ENCODE measurements at regions not wholly inside any gene's neighbourhood (a gene's known extent, or its start where the extent isn't known, plus 50 kb on each side); places are given as distances from the start of the nearest gene placed in this dataset.

DNA sequence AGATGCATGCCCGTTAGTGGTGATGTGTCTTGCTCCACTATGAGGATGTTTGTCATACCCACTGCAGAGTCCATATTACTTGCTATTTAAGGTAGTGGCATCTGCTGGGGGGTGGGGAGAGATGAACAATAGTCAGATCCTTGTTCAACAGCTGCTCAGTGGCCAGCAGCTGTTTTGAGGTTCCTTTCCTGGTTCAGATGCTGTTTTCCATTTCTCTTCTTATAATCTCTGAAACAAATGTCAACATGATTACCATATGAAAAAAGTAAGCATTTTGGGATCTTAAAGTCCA, 1567.9 kb upstream of the TENM3 start:
- 60% methylated on average over 1 of the region's 1 CpG; no CpG with 5 or more reads in 1 of the 2 experiments for WGBS, 2 experiments (ENCODE audit: insufficient coverage in 2 of 2)
- no peaks in the 10 kb centered on the region for H3K4me1 ChIP-seq (ENCODE audit: control insufficient read depth, insufficient read depth, low read length, poor library complexity, severe bottlenecking)
- no peaks in the 10 kb centered on the region for H3K36me3 ChIP-seq (ENCODE audit: control insufficient read depth, insufficient read depth, low read length)
- H3K4me3 ChIP-seq (ENCODE audit: extremely low read depth, insufficient read depth, low read length, poor library complexity, severe bottlenecking): no peak overlapping the region
- no peaks in the 10 kb centered on the region for H3K9me3 ChIP-seq (ENCODE audit: control insufficient read depth, low read length)
- H3K27ac ChIP-seq (ENCODE audit: low read depth, low read length, severe bottlenecking): no peak overlapping the region

DNA sequence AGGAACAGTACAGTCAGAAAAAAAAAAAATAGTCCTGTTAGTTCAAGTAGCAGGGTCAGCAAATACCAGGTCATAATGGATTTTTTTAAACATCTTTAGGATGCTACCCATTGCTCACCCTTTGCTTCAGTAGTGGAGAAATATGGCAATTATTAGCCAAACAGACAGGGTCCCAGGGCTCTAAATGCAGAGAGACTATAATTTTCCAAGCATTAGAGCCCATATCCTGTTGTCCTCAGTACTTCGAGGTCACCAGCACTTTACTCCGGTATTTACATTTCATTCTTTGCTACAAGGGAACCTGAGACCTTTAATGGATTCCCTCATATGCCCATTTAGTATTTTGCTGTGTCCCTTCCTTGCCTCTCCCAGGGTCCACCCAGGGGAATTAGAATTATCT, 1562.9 kb upstream of the TENM3 start:
- WGBS, 2 experiments (ENCODE audit: insufficient coverage in 2 of 2): 86 to 90% methylated on average over 1 to 2 of the region's 2 CpGs
- Histone ChIP-seq H3K4me3 (ENCODE audit: extremely low read depth, insufficient read depth, low read length, poor library complexity, severe bottlenecking) (no peak overlapping the region), H3K4me1 (ENCODE audit: control insufficient read depth, insufficient read depth, low read length, poor library complexity, severe bottlenecking) (no peaks in the 10 kb centered on the region), H3K27ac (ENCODE audit: low read depth, low read length, severe bottlenecking) (no peak overlapping the region), H3K9me3 (ENCODE audit: control insufficient read depth, low read length) (no peaks in the 10 kb centered on the region), H3K36me3 (ENCODE audit: control insufficient read depth, insufficient read depth, low read length) (no peaks in the 10 kb centered on the region)

DNA sequence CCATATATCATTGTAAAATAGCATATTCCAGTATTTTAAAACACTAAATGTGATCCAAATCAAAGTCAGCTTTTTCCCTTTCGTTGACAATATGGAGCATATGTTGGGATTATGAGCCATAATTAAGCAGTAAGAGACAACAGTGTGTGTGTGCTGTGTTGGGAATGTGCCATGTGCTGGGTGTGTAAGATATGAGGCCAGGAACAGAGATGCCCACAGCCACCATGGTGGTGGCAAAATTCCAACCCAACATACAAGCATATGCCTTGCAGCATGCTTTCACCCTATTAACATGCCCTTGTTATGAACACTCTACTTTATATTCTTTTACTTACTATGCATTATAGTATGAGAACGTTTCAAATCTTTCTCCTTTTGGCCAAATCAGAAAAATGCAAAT, 1560.4 kb upstream of the TENM3 start:
- no peaks in the 10 kb centered on the region for H3K9me3 ChIP-seq (ENCODE audit: control insufficient read depth, low read length)
- no peaks in the 10 kb centered on the region for H3K4me1 ChIP-seq (ENCODE audit: control insufficient read depth, insufficient read depth, low read length, poor library complexity, severe bottlenecking)
- no CpG with 5 or more reads among the region's 2 CpGs for WGBS, 2 experiments (ENCODE audit: insufficient coverage in 2 of 2)
- H3K27ac ChIP-seq (ENCODE audit: low read depth, low read length, severe bottlenecking): no peak overlapping the region
- H3K36me3 ChIP-seq (ENCODE audit: control insufficient read depth, insufficient read depth, low read length): no peaks in the 10 kb centered on the region
- no peak overlapping the region for H3K4me3 ChIP-seq (ENCODE audit: extremely low read depth, insufficient read depth, low read length, poor library complexity, severe bottlenecking)

DNA sequence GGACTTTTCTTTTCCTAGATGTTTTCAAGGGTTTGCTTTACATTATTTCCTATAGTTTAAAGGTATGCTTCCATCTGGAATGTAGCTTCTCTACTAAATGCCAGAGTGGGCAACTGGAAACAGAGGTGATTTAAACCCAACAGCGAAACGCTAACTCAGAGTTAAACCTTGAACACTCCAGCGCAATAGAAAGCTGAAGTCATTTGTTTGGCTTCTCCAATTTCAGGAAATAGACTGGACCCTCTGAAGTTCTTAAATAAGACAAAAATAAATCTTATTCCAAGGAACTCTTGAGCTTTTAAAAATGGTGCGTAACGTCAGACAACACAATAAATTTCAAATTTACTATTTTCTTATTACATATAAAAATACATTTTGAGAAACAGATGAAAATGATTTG, 1560.0 kb upstream of the TENM3 start:
- 60% methylated on average over 1 of the region's 5 CpGs; no CpG with 5 or more reads in 1 of the 2 experiments for WGBS, 2 experiments (ENCODE audit: insufficient coverage in 2 of 2)
- H3K36me3 ChIP-seq (ENCODE audit: control insufficient read depth, insufficient read depth, low read length): no peaks in the 10 kb centered on the region
- H3K4me3 ChIP-seq (ENCODE audit: extremely low read depth, insufficient read depth, low read length, poor library complexity, severe bottlenecking): no peak overlapping the region

DNA sequence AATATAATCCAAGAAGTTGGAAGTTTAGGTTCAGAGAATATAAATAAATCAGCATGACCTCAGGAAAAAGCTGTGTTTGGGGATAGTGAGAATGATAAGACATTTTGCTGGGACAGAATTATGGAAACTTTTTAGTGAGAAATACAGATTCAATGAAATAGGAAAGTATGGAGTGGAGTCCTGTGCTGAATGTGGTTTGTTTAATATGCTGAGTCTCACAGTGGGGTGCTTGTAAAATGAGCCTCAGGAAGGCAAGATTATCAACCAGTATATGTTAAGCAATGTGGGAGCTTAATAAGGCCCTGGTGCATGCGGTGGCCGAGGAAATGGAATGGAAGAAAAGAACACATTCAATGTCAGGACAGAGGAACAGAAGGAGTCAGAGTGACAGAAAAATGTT, 1554.7 kb upstream of the TENM3 start:
- Histone ChIP-seq H3K4me1 (ENCODE audit: control insufficient read depth, insufficient read depth, low read length, poor library complexity, severe bottlenecking) (no peaks in the 10 kb centered on the region), H3K9me3 (ENCODE audit: control insufficient read depth, low read length) (no peaks in the 10 kb centered on the region), H3K36me3 (ENCODE audit: control insufficient read depth, insufficient read depth, low read length) (no peaks in the 10 kb centered on the region), H3K4me3 (ENCODE audit: extremely low read depth, insufficient read depth, low read length, poor library complexity, severe bottlenecking) (no peak overlapping the region), H3K27ac (ENCODE audit: low read depth, low read length, severe bottlenecking) (no peak overlapping the region)
- 92% methylated on average over 2 of the region's 2 CpGs; no CpG with 5 or more reads in 1 of the 2 experiments for WGBS, 2 experiments (ENCODE audit: insufficient coverage in 2 of 2)

More for the DNA sequence above, 1560.0 kb upstream of the TENM3 start:
- Histone ChIP-seq H3K4me1 (ENCODE audit: control insufficient read depth, insufficient read depth, low read length, poor library complexity, severe bottlenecking) (no peaks in the 10 kb centered on the region), H3K27ac (ENCODE audit: low read depth, low read length, severe bottlenecking) (no peak overlapping the region), H3K9me3 (ENCODE audit: control insufficient read depth, low read length) (no peaks in the 10 kb centered on the region)

DNA sequence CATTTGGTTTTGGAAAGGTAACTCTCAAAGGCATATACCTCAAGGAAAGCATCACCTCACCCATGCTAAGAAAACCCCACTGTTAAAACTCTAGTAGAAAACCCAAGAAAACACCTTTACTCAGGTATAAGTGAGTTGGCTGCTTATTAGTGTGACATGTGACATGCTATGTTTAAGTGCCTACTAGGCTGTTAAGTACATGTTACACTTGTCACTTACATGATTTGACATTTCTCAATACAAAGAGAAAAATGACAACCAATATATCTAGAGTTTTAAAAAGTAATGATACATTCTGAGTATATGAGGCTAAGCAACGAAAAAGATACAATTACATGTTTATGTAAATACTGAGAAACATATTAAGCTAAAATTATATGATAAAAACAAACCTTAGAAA, 1548.3 kb upstream of the TENM3 start:
- Histone ChIP-seq H3K27ac (ENCODE audit: low read depth, low read length, severe bottlenecking) (no peak overlapping the region), H3K36me3 (ENCODE audit: control insufficient read depth, insufficient read depth, low read length) (no peaks in the 10 kb centered on the region), H3K4me3 (ENCODE audit: extremely low read depth, insufficient read depth, low read length, poor library complexity, severe bottlenecking) (no peak overlapping the region), H3K9me3 (ENCODE audit: control insufficient read depth, low read length) (no peaks in the 10 kb centered on the region), H3K4me1 (ENCODE audit: control insufficient read depth, insufficient read depth, low read length, poor library complexity, severe bottlenecking) (no peaks in the 10 kb centered on the region)
- WGBS, 2 experiments (ENCODE audit: insufficient coverage in 2 of 2): no CpG with 5 or more reads among the region's 1 CpG

DNA sequence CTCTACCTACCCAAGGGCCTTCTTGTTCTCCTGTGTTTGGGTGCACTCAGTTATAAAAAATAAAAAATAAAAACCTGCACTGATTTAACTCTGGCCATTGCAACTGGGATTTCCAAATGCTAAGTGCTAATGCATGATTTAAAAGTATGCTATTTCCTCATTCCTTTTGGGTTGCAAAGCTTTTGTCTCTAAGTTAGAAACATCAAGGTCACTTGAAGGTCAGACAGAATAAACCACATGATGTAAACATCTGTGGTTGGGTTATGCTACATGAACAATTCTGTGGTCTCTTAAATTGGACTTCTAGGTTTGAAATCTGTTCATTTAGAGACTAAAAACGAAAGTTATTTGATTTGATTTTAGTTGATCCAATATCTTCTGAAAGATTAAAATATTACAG, 1547.4 kb upstream of the TENM3 start:
- Histone ChIP-seq H3K4me3 (ENCODE audit: extremely low read depth, insufficient read depth, low read length, poor library complexity, severe bottlenecking) (no peak overlapping the region), H3K36me3 (ENCODE audit: control insufficient read depth, insufficient read depth, low read length) (no peaks in the 10 kb centered on the region), H3K27ac (ENCODE audit: low read depth, low read length, severe bottlenecking) (no peak overlapping the region), H3K4me1 (ENCODE audit: control insufficient read depth, insufficient read depth, low read length, poor library complexity, severe bottlenecking) (no peaks in the 10 kb centered on the region), H3K9me3 (ENCODE audit: control insufficient read depth, low read length) (no peaks in the 10 kb centered on the region)
- no CpG with 5 or more reads among the region's 1 CpG for WGBS, 2 experiments (ENCODE audit: insufficient coverage in 2 of 2)

DNA sequence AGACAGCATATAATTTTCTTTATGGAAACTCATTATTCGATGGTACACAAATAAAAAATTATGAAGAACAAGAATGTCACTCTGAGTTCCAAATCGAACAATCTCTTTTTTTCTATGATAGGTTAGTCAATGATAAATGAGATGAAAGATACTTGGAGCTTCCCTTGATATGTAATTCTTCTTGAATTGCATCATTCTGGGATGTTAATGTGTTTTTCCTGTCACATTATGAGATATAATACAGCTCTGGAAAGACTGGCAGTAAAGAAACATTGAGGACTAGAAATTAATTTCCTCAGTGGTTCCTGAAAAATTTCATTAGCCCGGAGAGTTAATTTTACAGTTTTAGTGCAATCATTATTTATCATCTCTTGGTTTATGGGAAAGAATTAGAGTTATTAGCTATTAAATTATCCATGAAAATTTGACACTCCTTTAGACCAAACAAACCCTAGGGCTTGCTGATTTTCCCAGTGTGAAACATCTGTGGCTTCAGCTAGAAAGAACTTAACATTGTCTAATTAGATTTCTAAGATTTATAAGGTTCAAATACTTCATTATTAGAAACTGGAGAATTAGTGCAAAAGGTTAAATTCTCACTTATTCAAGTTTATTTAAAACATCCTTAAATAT, 1546.6 kb upstream of the TENM3 start:
- Histone ChIP-seq H3K4me3 (ENCODE audit: extremely low read depth, insufficient read depth, low read length, poor library complexity, severe bottlenecking) (no peak overlapping the region), H3K4me1 (ENCODE audit: control insufficient read depth, insufficient read depth, low read length, poor library complexity, severe bottlenecking) (no peaks in the 10 kb centered on the region), H3K36me3 (ENCODE audit: control insufficient read depth, insufficient read depth, low read length) (no peaks in the 10 kb centered on the region), H3K27ac (ENCODE audit: low read depth, low read length, severe bottlenecking) (no peak overlapping the region), H3K9me3 (ENCODE audit: control insufficient read depth, low read length) (no peaks in the 10 kb centered on the region)
- WGBS, 2 experiments (ENCODE audit: insufficient coverage in 2 of 2): 100% methylated on average over 1 of the region's 3 CpGs; no CpG with 5 or more reads in 1 of the 2 experiments

DNA sequence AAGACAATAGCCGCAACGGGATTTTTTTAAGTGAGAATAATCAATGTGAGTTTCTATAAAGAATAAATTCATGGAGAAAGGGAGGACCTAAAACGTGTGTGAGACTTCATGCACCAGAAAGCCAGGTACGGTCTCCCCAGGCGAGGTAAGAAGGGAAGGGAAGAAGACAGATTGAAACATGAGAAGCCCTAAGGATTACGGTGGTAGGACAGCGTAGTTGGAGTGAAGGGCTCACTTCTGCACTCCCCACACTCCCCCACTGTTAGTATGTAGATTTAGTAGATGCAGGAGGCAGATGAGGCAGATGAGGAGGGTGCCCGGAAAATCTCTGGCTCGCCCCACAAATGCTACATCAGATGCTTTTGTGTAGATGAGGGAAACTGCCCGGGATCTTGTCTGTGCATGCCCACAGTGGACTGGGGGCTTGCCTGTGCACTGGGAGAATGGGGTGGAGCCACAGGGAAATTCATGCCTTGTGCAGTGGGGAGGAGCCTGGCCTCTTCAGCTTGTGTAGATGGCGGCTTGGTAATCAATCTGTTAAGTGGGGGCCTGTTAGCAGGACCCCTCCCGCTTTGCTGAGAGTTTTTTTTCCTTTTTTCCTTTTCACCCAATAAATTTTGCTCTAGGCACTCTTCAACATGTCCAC, 1544.5 kb upstream of the TENM3 start:
- Histone ChIP-seq H3K27ac (ENCODE audit: low read depth, low read length, severe bottlenecking) (no peak overlapping the region), H3K36me3 (ENCODE audit: control insufficient read depth, insufficient read depth, low read length) (no peaks in the 10 kb centered on the region), H3K9me3 (ENCODE audit: control insufficient read depth, low read length) (no peaks in the 10 kb centered on the region), H3K4me3 (ENCODE audit: extremely low read depth, insufficient read depth, low read length, poor library complexity, severe bottlenecking) (no peak overlapping the region), H3K4me1 (ENCODE audit: control insufficient read depth, insufficient read depth, low read length, poor library complexity, severe bottlenecking) (no peaks in the 10 kb centered on the region)
- WGBS, 2 experiments (ENCODE audit: insufficient coverage in 2 of 2): 93 to 96% methylated on average over 6 to 8 of the region's 12 CpGs

DNA sequence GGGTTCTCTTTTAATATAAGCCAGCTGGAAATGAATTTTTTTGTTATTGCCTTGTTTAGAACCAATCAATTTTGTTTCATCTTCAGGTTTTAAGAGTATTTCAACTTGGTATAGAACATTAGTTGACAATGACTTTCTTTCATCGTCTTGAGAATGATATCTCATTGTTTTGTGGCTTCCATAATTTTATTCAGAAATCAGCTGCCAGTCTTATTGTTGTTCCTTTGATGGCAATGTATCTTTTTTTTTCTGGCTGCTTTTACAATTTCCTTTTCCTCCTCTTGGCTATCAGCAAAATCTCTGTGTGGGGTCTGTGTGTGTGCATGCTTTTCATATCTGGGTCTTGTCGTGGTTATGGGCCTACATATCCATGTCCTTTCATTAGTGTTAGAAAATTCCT, 1536.4 kb upstream of the TENM3 start:
- no CpG with 5 or more reads among the region's 2 CpGs for WGBS, 2 experiments (ENCODE audit: insufficient coverage in 2 of 2)
- no peaks in the 10 kb centered on the region for H3K36me3 ChIP-seq (ENCODE audit: control insufficient read depth, insufficient read depth, low read length)
- H3K4me1 ChIP-seq (ENCODE audit: control insufficient read depth, insufficient read depth, low read length, poor library complexity, severe bottlenecking): no peaks in the 10 kb centered on the region
- H3K4me3 ChIP-seq (ENCODE audit: extremely low read depth, insufficient read depth, low read length, poor library complexity, severe bottlenecking): no peak overlapping the region
- H3K27ac ChIP-seq (ENCODE audit: low read depth, low read length, severe bottlenecking): no peak overlapping the region
- H3K9me3 ChIP-seq (ENCODE audit: control insufficient read depth, low read length): no peaks in the 10 kb centered on the region

DNA sequence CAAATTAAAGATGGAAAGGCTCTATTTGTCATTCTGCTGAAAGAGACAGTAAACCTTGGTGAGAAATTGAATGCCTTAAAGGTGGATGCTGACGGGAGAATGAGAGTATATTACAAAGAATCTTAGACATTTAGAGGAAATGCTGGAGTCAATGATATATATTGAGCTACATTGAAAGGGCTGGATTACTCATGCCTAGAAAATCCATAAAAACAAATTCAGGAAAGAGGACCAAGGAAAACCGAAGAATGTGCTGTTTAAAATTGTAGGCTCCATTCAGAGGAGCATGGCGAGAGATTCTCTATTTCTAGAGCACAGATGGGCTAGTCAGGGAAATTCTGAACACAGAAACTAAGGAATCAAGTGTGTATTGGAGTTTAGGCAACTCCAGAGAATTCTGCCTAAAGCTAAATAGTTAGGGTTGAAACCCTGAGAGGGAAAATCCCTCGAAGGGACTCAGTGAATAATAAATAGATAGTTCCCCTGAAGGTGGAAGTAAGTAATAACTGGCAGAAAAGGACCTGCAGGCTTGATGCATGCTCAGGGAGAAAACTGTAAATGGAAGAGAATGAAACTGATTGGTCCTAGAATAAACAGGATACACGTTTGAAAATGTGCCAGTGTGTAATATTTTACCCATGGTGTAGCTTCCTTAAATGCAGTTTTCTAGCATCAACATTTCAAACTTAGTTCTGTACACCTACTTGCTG, 1532.4 kb upstream of the TENM3 start:
- 81 to 89% methylated on average over 3 to 4 of the region's 5 CpGs for WGBS, 2 experiments (ENCODE audit: insufficient coverage in 2 of 2)
- no peak overlapping the region for H3K4me3 ChIP-seq (ENCODE audit: extremely low read depth, insufficient read depth, low read length, poor library complexity, severe bottlenecking)
- no peaks in the 10 kb centered on the region for H3K9me3 ChIP-seq (ENCODE audit: control insufficient read depth, low read length)
- no peaks in the 10 kb centered on the region for H3K36me3 ChIP-seq (ENCODE audit: control insufficient read depth, insufficient read depth, low read length)
- H3K27ac ChIP-seq (ENCODE audit: low read depth, low read length, severe bottlenecking): no peak overlapping the region
- no peaks in the 10 kb centered on the region for H3K4me1 ChIP-seq (ENCODE audit: control insufficient read depth, insufficient read depth, low read length, poor library complexity, severe bottlenecking)

All from mesodermal cell (in vitro differentiated cells).